Activated CD8-positive, alpha-beta T cell treated with anti-CD3 and anti-CD28 coated beads, Interleukin-2, amount 10 ng/mL, durations not matched to agents 7 days and 5 days (primary cell): ENCODE measurements at regions not wholly inside any gene's neighbourhood (a gene's known extent, or its start where the extent isn't known, plus 50 kb on each side); places are given as distances from the start of the nearest gene placed in this dataset.
"Not testable (repeated sequence)": the region's sequence is repeated elsewhere in the genome, so short reads cannot be mapped to it uniquely, and the experiment has no call there.

ENCODE experiments used
- ATAC-seq: fragments of 150-1000 bp; cut with Tn5 transposase; one replicate; pipeline ENCODE4 v1.10.0; 2021; ENCODE audit warnings: moderate library complexity
- CTCF ChIA-PET: fragments of 350-600 bp; sonication (Branson Sonifier 250); formaldehyde crosslinking; loops from one replicate; lab custom pipeline; 2021; ENCODE audit warnings: antibody characterized with exemption; lab: Charles Lee
- POLR2A ChIA-PET: fragments of 350-600 bp; sonication (Branson Sonifier 250); formaldehyde crosslinking; loops from one replicate; lab custom pipeline; 2021; ENCODE audit warnings: antibody characterized with exemption; lab: Charles Lee
- DNase-seq: peaks from one replicate; pipeline ENCODE4 v3.0.0-alpha.2; 2020
- H3K27ac Mint-ChIP-seq: one replicate; pipeline ENCODE4 v1.8.0; 2021; ENCODE audit warnings: mild to moderate bottlenecking, mixed read lengths
- H3K27me3 Mint-ChIP-seq: one replicate; pipeline ENCODE4 v1.8.0; 2021; ENCODE audit warnings: low read depth, mixed read lengths
- H3K36me3 Mint-ChIP-seq: one replicate; pipeline ENCODE4 v1.8.0; 2021; ENCODE audit warnings: low read depth, mixed read lengths
- H3K4me1 Mint-ChIP-seq: one replicate; pipeline ENCODE4 v1.8.0; 2021; ENCODE audit warnings: low read depth, mixed read lengths
- H3K4me3 Mint-ChIP-seq: one replicate; pipeline ENCODE4 v1.8.0; 2021; ENCODE audit warnings: mild to moderate bottlenecking, mixed read lengths
- H3K9me3 Mint-ChIP-seq: one replicate; pipeline ENCODE4 v1.8.0; 2022; ENCODE audit warnings: mixed read lengths; ENCODE audit not compliant: insufficient read depth

GRCh38 chr1:47543089-47543488 lies 105.2 kb downstream of the FOXD2 start:
- H3K27me3 Mint-ChIP-seq = peaks cover 24% of the 10 kb centered on the region
- H3K36me3 Mint-ChIP-seq, CTCF ChIA-PET, H3K4me3 Mint-ChIP-seq, POLR2A ChIA-PET, H3K9me3 Mint-ChIP-seq, DNase-seq, H3K27ac Mint-ChIP-seq, ATAC-seq, H3K4me1 Mint-ChIP-seq: not testable (repeated sequence)

DNA sequence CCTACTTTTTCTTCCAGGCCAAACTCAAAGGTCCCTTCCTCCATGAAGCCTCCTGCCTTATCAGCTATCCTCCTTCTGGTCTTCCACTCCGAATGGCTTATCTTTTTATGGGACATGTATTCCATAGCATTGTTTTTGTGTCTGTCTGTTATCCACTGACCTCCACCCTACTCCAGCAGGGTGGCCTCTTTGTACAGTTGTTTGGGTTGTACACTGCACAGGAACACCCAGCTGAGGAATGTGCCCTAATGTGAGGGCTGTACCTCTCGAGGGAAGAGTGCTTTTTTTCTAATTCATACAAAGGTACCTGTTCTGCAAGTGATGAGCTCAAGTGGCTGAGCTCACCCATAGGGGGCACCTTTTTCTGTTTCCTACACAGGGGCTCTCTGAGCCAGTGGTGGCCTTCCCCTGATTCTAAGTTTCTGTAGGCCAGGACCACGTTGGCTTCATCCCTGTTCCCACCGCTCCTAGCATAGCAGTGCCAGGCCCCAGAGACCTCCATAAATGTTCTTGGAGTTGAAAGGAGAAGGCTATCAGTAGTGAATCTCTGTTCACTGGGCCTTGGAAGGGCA lies 108.2 kb downstream of the FOXD2 start:
- Mint-ChIP-seq H3K4me3 (no peak overlapping the region), H3K27me3 (peaks cover 15% of the 10 kb centered on the region), H3K4me1 (no peaks in the 10 kb centered on the region), H3K27ac (no peak overlapping the region), H3K9me3 (no peaks in the 10 kb centered on the region), H3K36me3 (no peaks in the 10 kb centered on the region)
- DNase-seq (no peak), ATAC-seq (no peak)
- POLR2A ChIA-PET = no interaction called here
- CTCF ChIA-PET = interaction anchor here (0.6 to 1.2 kb wide), 2 partner anchors 15 to 457 kb away, joined by 3 read pairs; no protein-coding TSS in a partner anchor

- H3K4me1 Mint-ChIP-seq = no peaks in the 10 kb centered on the region
- ATAC-seq (no peak), DNase-seq (no peak)
- H3K4me3 Mint-ChIP-seq = no peak overlapping the region
- H3K27ac Mint-ChIP-seq = no peak overlapping the region
- no peaks in the 10 kb centered on the region for H3K36me3 Mint-ChIP-seq
- peaks cover 11% of the 10 kb centered on the region for H3K27me3 Mint-ChIP-seq
- CTCF ChIA-PET = interaction anchor here (0.6 to 1.9 kb wide), 2 partner anchors 50 to 110 kb away, joined by 5 read pairs; partner anchors contain the start of gene FOXD2
- POLR2A ChIA-PET = no interaction called here
- H3K9me3 Mint-ChIP-seq = no peaks in the 10 kb centered on the region
These were observed 110.1 kb downstream of the FOXD2 start for GRCh38 chr1:47547753-47548573.

DNA sequence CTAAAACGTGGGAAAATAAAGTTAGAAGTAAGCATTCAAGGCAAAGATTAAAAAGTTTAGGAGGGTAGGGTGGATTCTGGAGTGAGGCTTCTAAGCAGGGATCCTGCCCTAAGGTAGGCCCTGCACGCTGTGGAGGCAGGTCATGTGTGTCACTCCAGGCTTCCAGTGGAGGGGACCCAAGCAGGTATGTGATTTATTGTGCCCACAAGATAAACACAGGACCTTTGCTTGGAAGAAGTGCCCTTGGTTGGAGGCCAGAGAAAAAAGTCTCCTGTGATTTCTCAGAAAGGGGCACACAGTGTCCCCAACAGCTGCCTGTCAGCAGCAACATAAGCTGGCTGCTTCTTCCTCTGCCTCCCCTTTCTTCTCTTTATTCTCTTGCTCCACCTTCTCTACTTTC lies 110.8 kb downstream of the FOXD2 start:
- H3K4me1 Mint-ChIP-seq = no peaks in the 10 kb centered on the region
- ChIA-PET CTCF (interaction anchor here (1.9 kb wide), 1 partner anchor 111 kb away, joined by 5 read pairs; the partner anchor contains the start of gene FOXD2), POLR2A (no interaction called here)
- DNase-seq (no peak), ATAC-seq (no peak)
- H3K27me3 Mint-ChIP-seq = peaks cover 13% of the 10 kb centered on the region
- no peak overlapping the region for H3K27ac Mint-ChIP-seq
- H3K9me3 Mint-ChIP-seq = no peaks in the 10 kb centered on the region
- H3K4me3 Mint-ChIP-seq = no peak overlapping the region
- H3K36me3 Mint-ChIP-seq = no peaks in the 10 kb centered on the region

DNA sequence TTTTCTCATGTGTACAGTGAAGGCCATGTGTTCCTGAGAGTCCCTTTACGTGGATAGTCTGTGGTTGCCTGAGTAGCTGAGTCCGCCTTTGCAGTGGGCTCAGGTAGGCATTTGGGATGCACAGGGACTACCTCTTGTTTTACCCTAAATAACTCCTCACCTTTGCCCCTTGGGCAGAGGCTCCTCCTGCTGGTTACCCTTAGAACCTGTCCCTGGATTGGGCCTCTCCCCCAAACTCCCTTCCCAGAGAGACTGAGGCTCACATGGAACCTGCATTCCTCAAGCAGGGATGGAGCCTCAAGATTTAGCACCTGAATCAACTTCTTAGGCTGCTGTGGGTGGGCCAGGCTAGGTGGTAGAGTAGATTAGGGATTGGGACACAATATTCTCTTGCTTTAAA lies 111.7 kb downstream of the FOXD2 start:
- H3K27ac Mint-ChIP-seq = no peak overlapping the region
- DNase-seq (no peak), ATAC-seq (no peak)
- no peak overlapping the region for H3K4me3 Mint-ChIP-seq
- POLR2A ChIA-PET = no interaction called here
- H3K36me3 Mint-ChIP-seq = no peaks in the 10 kb centered on the region
- CTCF ChIA-PET = no interaction called here
- no peaks in the 10 kb centered on the region for H3K9me3 Mint-ChIP-seq
- peaks cover 12% of the 10 kb centered on the region for H3K27me3 Mint-ChIP-seq
- no peaks in the 10 kb centered on the region for H3K4me1 Mint-ChIP-seq

DNA sequence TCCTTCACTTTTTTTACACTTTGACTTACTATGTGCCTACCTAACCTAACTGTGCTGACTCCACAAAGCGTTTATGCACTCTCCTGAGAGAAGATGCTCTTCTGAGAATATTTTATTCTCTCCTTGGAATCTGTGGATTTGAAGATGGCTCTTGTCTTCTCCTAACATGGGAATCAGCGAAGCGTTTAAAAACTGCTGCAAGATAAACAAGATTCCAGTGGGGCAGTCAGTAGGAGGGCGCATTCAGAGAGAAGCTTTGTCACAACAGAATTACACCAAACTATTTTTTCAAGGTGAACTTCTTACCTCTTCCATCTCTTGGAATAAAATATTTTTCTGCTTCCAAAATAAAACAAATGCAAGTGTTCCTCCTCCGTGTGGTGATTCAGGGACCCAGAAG lies 113.1 kb downstream of the FOXD2 start:
- ChIA-PET CTCF (no interaction called here), POLR2A (no interaction called here)
- Mint-ChIP-seq H3K27ac (no peak overlapping the region), H3K4me1 (no peaks in the 10 kb centered on the region), H3K27me3 (peaks cover 5% of the 10 kb centered on the region), H3K4me3 (no peak overlapping the region), H3K9me3 (no peaks in the 10 kb centered on the region), H3K36me3 (no peaks in the 10 kb centered on the region)
- ATAC-seq (no peak), DNase-seq (no peak)

DNA sequence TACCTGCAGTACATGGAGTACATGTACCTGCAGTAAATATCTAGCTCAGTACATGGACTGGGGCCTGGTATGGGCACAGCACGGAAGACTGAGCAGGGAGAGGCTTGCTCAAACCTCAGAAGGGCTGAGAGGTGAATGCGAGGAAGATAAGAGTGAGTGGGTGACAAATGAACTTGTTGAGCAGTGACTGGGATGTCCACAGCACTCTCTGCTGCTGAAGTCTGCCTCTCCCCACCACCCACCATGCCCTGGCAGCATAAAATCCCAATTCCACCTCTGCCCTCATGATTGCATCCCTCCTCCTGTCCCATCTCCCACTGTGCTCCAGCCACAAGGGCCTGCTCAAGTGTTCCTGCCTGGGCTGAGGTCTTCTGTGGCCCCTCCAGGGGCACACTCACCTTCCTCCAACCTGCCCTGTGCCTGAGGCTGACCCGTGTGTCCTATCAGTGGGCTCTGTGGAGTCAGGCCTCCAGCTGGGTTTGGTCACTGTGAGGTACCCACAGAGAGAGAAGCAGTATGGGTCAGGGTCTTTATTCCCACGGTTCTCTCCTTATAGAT lies 114.2 kb downstream of the FOXD2 start:
- Mint-ChIP-seq H3K27me3 (peaks cover 9% of the 10 kb centered on the region), H3K27ac (no peak overlapping the region), H3K4me1 (no peaks in the 10 kb centered on the region), H3K36me3 (no peaks in the 10 kb centered on the region), H3K4me3 (no peak overlapping the region), H3K9me3 (no peaks in the 10 kb centered on the region)
- DNase-seq = no peak
- ChIA-PET POLR2A (no interaction called here), CTCF (no interaction called here)
- ATAC-seq = no peak

DNA sequence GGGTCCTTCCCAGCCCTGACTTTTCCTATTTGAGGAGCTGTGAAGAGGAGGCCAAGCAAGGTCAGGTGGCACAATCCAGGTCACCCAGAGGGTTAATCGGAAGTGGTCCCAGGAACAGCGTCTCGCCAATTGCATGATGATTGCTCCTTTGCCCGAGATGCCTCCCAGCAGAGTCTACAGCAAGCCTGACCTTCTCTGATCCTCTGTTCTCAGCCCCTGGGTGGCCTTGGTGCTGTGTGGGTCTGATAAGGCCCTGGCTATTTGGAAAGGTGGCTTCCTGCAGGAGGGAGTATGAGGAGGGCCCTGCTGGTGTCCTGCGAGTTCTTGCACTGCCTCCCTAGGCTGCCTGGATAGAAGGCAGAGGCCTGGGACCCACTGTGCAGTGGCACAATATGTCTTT lies 116.2 kb downstream of the FOXD2 start:
- DNase-seq (no peak), ATAC-seq (no peak)
- no peaks in the 10 kb centered on the region for H3K4me1 Mint-ChIP-seq
- no peaks in the 10 kb centered on the region for H3K36me3 Mint-ChIP-seq
- no peak overlapping the region for H3K4me3 Mint-ChIP-seq
- no peaks in the 10 kb centered on the region for H3K9me3 Mint-ChIP-seq
- ChIA-PET POLR2A (no interaction called here), CTCF (no interaction called here)
- no peak overlapping the region for H3K27ac Mint-ChIP-seq
- peaks cover 14% of the 10 kb centered on the region for H3K27me3 Mint-ChIP-seq

- DNase-seq = no peak
- H3K9me3 Mint-ChIP-seq = no peaks in the 10 kb centered on the region
- H3K36me3 Mint-ChIP-seq = no peaks in the 10 kb centered on the region
- no peaks in the 10 kb centered on the region for H3K4me1 Mint-ChIP-seq
- H3K27me3 Mint-ChIP-seq = peaks cover 12% of the 10 kb centered on the region
- ATAC-seq = no peak
- ChIA-PET CTCF (no interaction called here), POLR2A (no interaction called here)
- H3K27ac Mint-ChIP-seq = no peak overlapping the region
- no peak overlapping the region for H3K4me3 Mint-ChIP-seq
These were observed 117.1 kb downstream of the FOXD2 start for GRCh38 chr1:47554901-47555300.

- Mint-ChIP-seq H3K27ac (no peak overlapping the region), H3K9me3 (no peaks in the 10 kb centered on the region), H3K4me1 (no peaks in the 10 kb centered on the region), H3K36me3 (no peaks in the 10 kb centered on the region), H3K4me3 (no peak overlapping the region), H3K27me3 (peaks cover 14% of the 10 kb centered on the region)
- no peak for DNase-seq
- POLR2A ChIA-PET = no interaction called here
- ATAC-seq = no peak
- CTCF ChIA-PET = no interaction called here
These were observed 117.5 kb downstream of the FOXD2 start for GRCh38 chr1:47555306-47555705.

GRCh38 chr1:47555841-47556560 lies 118.2 kb downstream of the FOXD2 start:
- Mint-ChIP-seq H3K36me3 (no peaks in the 10 kb centered on the region), H3K4me1 (no peaks in the 10 kb centered on the region), H3K9me3 (no peaks in the 10 kb centered on the region), H3K27ac (no peak overlapping the region), H3K27me3 (peaks cover 16% of the 10 kb centered on the region), H3K4me3 (no peak overlapping the region)
- no peak for ATAC-seq
- no peak for DNase-seq
- POLR2A ChIA-PET = no interaction called here
- CTCF ChIA-PET = no interaction called here

DNA sequence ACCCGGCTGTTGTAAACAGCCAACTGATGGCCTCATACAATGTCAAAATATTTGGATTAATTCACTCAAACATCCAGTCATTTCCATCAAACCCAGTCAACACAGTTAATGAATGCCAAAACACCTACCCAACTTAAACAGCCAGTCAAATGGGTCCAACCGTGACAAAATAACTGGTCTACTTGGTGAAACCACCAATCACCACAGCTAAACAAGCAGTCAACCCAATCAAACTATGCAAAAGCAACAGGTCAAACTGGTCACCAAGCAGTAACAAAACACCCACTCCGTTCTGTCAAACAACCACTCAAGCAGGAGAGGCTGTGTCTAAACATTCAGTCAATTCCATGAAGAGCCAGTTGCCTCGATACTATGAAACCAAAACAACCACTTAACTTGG lies 119.2 kb downstream of the FOXD2 start:
- Mint-ChIP-seq H3K36me3 (no peaks in the 10 kb centered on the region), H3K4me1 (peaks cover 2% of the 10 kb centered on the region), H3K27me3 (peaks cover 20% of the 10 kb centered on the region), H3K27ac (no peak overlapping the region), H3K9me3 (no peaks in the 10 kb centered on the region), H3K4me3 (no peak overlapping the region)
- CTCF ChIA-PET = no interaction called here
- POLR2A ChIA-PET = no interaction called here
- no peak for DNase-seq
- no peak for ATAC-seq
